ENCODE measurements at regions not wholly inside any gene's neighbourhood (a gene's known extent, or its start where the extent isn't known, plus 50 kb on each side); places are given as distances from the start of the nearest gene placed in this dataset.

GRCh38 chr1:94651076-94651475 is 109.5 kb upstream of the F3 start:
- H3K27ac ChIP-seq (ENCODE audit: insufficient read depth, low read length) = peak overlapping the region; percentile 35
- ATAC-seq (ENCODE audit: low read depth) (no peak), DNase-seq (no peak)
- no TSS peak for BruUV-seq (replicated peaks)
- ChIA-PET POLR2A (ENCODE audit: unreplicated experiment) (no interaction called here), CTCF (interaction anchor here (0.9 to 1.3 kb wide), 2 partner anchors 9 to 16 kb away, joined by 3 to 4 read pairs; no protein-coding TSS in a partner anchor)
- H3K79me1 ChIP-seq (ENCODE audit: low read depth in 1 of 2, low read length in 2 of 2) = peaks cover 0 to 27% of the 10 kb centered on the region in 2 experiments; a peak in 2 of 4 replicates
- no peak overlapping the region for H3K4me2 ChIP-seq (ENCODE audit: low read depth, low read length)
- peak overlapping the region; percentile 85 for H4K91ac ChIP-seq (ENCODE audit: insufficient read depth, low read depth, low read length)
- peak overlapping the region; percentile 86 for H2BK120ac ChIP-seq (ENCODE audit: low read depth, low read length)
- no CpG with 5 or more reads among the region's 2 CpGs for WGBS, 2 experiments (ENCODE audit: extremely low coverage in 2 of 2, insufficient read length in 1 of 2)
- H3K36me3 ChIP-seq (ENCODE audit: control insufficient read depth, insufficient read depth, low read length) = no peaks in the 10 kb centered on the region
- H2AK5ac ChIP-seq (ENCODE audit: low read depth, low read length) = peak overlapping the region; percentile 99
- peaks cover 29% of the 10 kb centered on the region for H3K9me1 ChIP-seq (ENCODE audit: insufficient read depth, low read length)
- H3K9ac ChIP-seq (ENCODE audit: low read depth, low read length) = no peak overlapping the region
- H3K27me3 ChIP-seq (ENCODE audit: control insufficient read depth, insufficient read depth, low read length) = no peaks in the 10 kb centered on the region
- peak overlapping the region; percentile 57; the same call in 1 of the 2 replicates for H4K5ac ChIP-seq (ENCODE audit: low read depth, low read length)
- H2BK20ac ChIP-seq (ENCODE audit: low read depth, low read length) = peak overlapping the region; percentile 97
- H3K56ac ChIP-seq (ENCODE audit: extremely low read depth, insufficient read depth, low read length) = no peak overlapping the region
- peak overlapping the region; percentile 60 for H3K18ac ChIP-seq (ENCODE audit: low read depth, low read length)
- H2BK5ac ChIP-seq (ENCODE audit: low read depth, low read length, poor library complexity, severe bottlenecking) = peak overlapping the region; percentile 69
- H2AK9ac ChIP-seq (replicated peaks; ENCODE audit: low read depth, low read length, poor library complexity) = no peak overlapping the region
- H4K8ac ChIP-seq (ENCODE audit: low read depth in 2 of 2, low read length in 2 of 2) = peak overlapping the region; percentile 65 to 76; a peak in 3 of 4 replicates
- peak overlapping the region; percentile 93; the same call in 2 of the 3 replicates for H2BK15ac ChIP-seq (ENCODE audit: low read depth, low read length)
- no peak overlapping the region for H3K23ac ChIP-seq (ENCODE audit: low read depth, low read length)
- dilution Hi-C loops (cut with HindIII; ENCODE audit: low sequenced_read_pairs, unreplicated experiment) (no loop called here), in situ Hi-C loops (cut with MboI; ENCODE audit: low sequenced_read_pairs) (no loop called here), intact Hi-C loops (cut with micrococcal nuclease) (no loop called here)
- H3K4me1 ChIP-seq (ENCODE audit: control insufficient read depth, insufficient read depth, low read length) = peaks cover 26% of the 10 kb centered on the region
- no peak overlapping the region for H2AFZ ChIP-seq (replicated peaks; ENCODE audit: low read length, poor library complexity)
- no peak overlapping the region for H3K4me3 ChIP-seq (ENCODE audit: insufficient read depth, low read depth, low read length)
- no peaks in the 10 kb centered on the region for H3K9me3 ChIP-seq (ENCODE audit: control insufficient read depth, insufficient read depth, low read length)
- TF ChIP-seq MAFK (IDR thresholded peaks at IDR 0.05; ENCODE audit: low read depth, low read length) = no peak
- TF ChIP-seq MAZ (IDR thresholded peaks at IDR 0.05; ENCODE audit: borderline replicate concordance, low read depth, low read length) = no peak
- TF ChIP-seq RCOR1 (IDR thresholded peaks at IDR 0.05; ENCODE audit: insufficient replicate concordance, low read length) = no peak
- no peak for TF ChIP-seq RAD21 (IDR thresholded peaks at IDR 0.05; ENCODE audit: low read length)
- TF ChIP-seq BHLHE40 (IDR thresholded peaks at IDR 0.05; ENCODE audit: low read depth, low read length) = no peak
- TF ChIP-seq CEBPB (IDR thresholded peaks at IDR 0.05; ENCODE audit: low read depth, low read length) = no peak
- no peak for TF ChIP-seq NFE2L2 (IDR thresholded peaks at IDR 0.05; ENCODE audit: low read depth, low read length)
- TF ChIP-seq USF2 (IDR thresholded peaks at IDR 0.05; ENCODE audit: low read depth, low read length) = no peak
- TF ChIP-seq RFX5 (IDR thresholded peaks at IDR 0.05; ENCODE audit: low read depth, low read length) = no peak
- TF ChIP-seq SMC3 (IDR thresholded peaks at IDR 0.05; ENCODE audit: low read depth, low read length) = no peak
- no peak for TF ChIP-seq POLR2A (IDR thresholded peaks at IDR 0.05; ENCODE audit: low read depth, low read length)
- TF ChIP-seq MXI1 (IDR thresholded peaks at IDR 0.05; ENCODE audit: borderline replicate concordance, low read depth, low read length) = no peak
- no peak for TF ChIP-seq CTCF (conservative IDR thresholded peaks at IDR 0.05; ENCODE audit: low read depth, low read length)
- no peak for TF ChIP-seq FOS (IDR thresholded peaks at IDR 0.05; ENCODE audit: low read depth, low read length)
- TF ChIP-seq, protein P1, sequence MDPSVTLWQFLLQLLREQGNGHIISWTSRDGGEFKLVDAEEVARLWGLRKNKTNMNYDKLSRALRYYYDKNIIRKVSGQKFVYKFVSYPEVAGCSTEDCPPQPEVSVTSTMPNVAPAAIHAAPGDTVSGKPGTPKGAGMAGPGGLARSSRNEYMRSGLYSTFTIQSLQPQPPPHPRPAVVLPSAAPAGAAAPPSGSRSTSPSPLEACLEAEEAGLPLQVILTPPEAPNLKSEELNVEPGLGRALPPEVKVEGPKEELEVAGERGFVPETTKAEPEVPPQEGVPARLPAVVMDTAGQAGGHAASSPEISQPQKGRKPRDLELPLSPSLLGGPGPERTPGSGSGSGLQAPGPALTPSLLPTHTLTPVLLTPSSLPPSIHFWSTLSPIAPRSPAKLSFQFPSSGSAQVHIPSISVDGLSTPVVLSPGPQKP (IDR thresholded peaks at IDR 0.05; ENCODE audit: borderline replicate concordance, low read depth, low read length) = no peak
- peak overlapping the region; percentile 87 for H3K4ac ChIP-seq (ENCODE audit: low read depth, low read length)
- H3K14ac ChIP-seq (replicated peaks; ENCODE audit: low read depth, low read length) = peak overlapping the region; percentile 73
- H4K20me1 ChIP-seq (ENCODE audit: insufficient read depth, low read length) = no peaks in the 10 kb centered on the region
